GM18868 (cell line): ENCODE measurements at regions not wholly inside any gene's neighbourhood (a gene's known extent, or its start where the extent isn't known, plus 50 kb on each side); places are given as distances from the start of the nearest gene placed in this dataset.
"Not testable (repeated sequence)": the region's sequence is repeated elsewhere in the genome, so short reads cannot be mapped to it uniquely, and the experiment has no call there.

Experiments
- ATAC-seq: cut with Tn5 transposase; IDR thresholded peaks from one replicate; pipeline ENCODE4 v1.9.1; 2021; ENCODE audit warnings: mild to moderate bottlenecking, moderate library complexity; ENCODE audit not compliant: unreplicated experiment

- no peak for ATAC-seq
Observed at GRCh38 chr2:208607694-208608093, 201.1 kb downstream of the PTH2R start.

DNA sequence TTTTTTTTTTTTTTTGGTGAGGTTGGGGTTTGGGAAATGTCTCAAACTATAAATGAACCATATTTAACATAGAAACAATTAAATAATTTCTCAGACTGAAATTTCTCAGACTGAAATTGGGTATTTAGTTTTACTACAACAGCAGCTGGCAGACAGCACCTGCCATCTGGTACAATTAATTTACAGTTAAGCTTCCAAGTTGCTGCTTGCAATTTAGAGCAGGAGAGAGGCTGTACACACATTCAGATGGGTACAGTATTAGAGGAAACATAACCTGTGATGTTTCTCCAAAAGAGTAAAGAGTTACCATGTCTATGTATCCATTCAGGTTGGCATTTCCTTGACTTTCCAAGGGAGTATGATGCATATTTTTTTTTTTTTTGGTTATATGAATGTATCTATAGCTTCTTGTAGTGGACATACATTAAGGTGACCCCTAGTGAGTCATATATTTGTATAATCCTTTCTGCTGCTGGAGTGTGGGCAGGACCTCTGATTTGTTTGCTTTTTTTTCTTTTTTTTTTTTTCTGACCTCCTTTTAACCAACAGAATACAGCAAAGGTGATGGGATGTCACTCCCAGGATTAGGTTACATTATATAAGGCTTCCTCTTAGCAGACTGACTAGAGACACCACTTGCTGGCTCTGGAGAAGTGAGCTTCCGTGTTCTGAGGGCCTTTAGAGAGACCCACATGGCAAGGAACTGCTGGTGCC, 201.7 kb downstream of the PTH2R start:
- no peak for ATAC-seq

DNA sequence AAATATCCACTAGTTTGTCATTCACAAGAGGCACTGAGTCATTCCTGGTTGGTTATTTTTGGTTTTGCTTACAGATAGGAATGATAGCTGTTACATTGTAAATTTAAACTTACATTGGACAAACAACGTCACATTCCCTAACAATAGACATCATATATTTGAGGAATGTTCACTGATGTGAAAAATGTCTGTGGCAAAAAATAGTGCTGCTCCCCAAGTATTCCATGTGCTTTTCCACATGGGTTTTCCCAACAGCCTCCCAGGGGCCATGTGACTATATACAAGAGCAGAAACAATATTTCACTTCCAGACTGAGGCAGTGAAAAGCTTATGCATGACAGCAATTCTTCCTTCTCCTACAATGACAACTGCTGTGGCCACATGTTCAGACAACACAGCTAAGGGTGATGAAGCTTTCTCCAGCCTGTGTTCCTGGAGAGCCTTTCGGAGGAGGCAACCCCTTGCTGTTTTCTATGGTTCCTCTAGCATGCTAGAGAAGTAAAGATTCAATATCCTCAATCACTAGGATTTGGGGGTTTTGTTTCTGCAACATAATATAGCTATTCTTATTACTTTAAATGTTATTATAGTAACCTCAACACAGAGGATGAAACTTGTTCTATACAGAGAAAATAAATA, 202.7 kb downstream of the PTH2R start:
- no peak for ATAC-seq

DNA sequence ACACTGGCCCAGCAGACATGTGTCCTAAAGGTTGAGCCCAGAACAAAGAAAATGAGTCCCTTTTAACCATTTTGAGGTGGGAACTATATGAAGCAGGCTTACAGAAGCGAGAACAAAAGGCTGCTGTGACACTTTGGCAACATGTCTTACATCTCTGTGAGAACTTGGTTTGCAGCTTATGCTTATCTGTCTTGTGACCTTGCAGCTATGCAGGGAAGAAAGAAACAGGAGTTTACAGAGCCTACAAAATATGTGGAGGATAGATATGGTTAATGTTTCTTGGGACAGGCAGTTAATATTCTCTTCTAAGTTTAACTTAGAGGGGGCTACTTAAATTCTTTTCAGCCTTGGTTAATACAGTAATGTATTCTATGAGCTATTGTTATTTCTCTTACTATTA, 209.1 kb downstream of the PTH2R start:
- not testable (repeated sequence) for ATAC-seq

DNA sequence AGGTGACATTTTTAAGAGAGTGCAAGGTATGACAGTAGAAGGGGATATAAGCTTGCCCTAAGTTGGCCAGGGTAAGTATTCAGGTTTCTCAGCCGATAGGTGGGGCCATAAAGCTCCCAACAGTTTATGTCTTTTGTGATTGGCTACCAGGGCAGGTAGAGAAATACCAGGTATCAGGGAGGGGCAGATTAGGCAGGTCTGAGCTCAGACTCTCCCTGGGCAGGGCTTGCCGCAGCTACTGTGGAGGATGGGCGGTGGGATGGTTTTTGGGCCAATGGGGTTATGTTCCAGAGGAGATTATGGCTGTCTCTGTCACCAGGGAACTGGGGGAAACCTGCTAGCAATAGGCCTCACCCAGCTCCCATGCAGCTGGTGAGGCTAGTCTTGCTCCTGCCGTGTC, 211.6 kb downstream of the PTH2R start:
- no peak for ATAC-seq

- ATAC-seq, result no peak
Observed at GRCh38 chr2:208619993-208620392, 213.4 kb downstream of the PTH2R start.

GRCh38 chr2:208620487-208620978, 213.9 kb downstream of the PTH2R start:
- no peak for ATAC-seq

- no peak for ATAC-seq
Observed at GRCh38 chr2:208627110-208627884, 220.7 kb downstream of the PTH2R start.

GRCh38 chr2:208627916-208628315, 221.3 kb downstream of the PTH2R start:
- no peak for ATAC-seq

GRCh38 chr2:208638059-208638458, 231.5 kb downstream of the PTH2R start:
- ATAC-seq, result peak; percentile 89

- ATAC-seq, result no peak
Observed at GRCh38 chr2:208642125-208642779, 235.7 kb downstream of the PTH2R start.

GRCh38 chr2:208643145-208643544, 236.6 kb downstream of the PTH2R start:
- no peak for ATAC-seq

- ATAC-seq, result no peak
Observed at GRCh38 chr2:208645226-208645625, 238.6 kb downstream of the PTH2R start.

DNA sequence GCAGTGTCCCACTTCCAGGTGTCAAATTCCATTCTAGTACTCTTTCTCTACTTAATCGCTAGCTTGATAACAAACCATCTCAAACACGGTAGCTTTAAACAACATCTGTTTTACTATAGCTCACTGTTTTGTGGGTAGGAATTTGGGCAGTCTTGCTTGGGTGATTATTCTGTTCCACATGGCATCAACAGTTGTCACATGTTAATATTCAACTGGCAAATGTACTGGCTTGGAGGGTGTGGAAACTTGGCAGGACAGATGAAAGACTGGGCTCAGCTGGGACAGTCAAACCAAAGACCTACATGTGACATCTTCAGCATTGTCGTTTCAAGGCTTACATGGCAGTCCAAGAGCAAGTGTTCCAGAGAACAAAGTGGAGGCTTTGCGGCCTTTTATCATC, 241.8 kb downstream of the PTH2R start:
- ATAC-seq, result no peak

DNA sequence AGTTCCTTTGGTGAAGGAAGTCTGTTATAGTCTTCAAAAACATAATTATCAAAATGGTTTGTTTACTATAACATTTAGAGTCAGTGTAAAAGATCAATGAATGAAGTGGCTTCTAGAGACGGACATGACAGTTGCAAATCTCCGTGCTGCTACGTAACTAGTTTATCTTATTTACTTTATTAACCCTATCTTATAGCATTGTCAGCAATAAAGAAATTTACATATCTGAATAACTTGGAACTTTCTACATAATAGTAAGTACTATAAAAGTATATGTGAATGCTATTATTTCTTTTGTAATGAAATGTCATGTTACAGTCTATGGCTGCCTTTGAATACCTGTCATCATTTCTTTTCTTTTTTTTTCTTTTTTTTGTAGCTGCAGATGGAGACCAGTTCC, 246.8 kb downstream of the PTH2R start:
- no peak for ATAC-seq

DNA sequence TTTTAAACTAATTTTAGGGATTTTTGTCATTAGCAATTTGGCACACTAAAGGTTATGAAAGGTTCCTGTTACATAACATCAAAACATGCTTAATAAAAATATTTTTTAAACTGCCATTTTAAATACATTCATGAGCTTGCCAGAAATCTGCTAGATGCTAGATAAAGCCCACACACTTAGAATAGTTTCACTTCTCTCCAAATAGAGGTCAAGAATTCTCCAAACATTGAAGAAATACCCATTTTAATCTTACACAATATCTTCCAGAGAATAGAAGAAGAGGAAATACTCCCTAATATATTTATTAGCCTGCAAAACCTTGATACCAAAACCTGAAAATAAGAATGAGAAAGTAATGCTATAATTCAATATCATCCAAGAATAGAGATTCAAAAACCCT, 247.5 kb downstream of the PTH2R start:
- no peak for ATAC-seq

GRCh38 chr2:208657468-208657867, 250.9 kb downstream of the PTH2R start:
- no peak for ATAC-seq

DNA sequence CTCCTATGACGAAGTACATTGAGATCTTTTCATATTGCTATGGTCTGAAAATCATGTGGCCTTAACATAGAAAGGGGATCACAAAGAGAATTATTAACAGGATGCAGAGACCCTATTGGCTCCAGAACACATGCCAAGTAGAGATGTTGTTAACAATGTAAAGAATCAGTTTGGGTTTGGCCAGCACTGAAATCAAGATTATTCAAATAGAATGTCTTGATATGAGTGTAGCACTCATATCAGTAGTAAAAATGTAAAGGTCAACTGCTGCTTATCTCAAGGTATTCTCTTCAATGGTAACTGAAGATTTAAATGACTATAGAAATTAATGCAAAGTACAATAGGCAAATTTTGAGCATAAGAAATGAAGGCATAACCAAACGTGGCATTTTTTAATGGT, 262.8 kb downstream of the PTH2R start:
- ATAC-seq, result peak; percentile 41

GRCh38 chr2:208671284-208671683, 264.7 kb downstream of the PTH2R start:
- no peak for ATAC-seq

GRCh38 chr2:208671886-208672680, 265.5 kb downstream of the PTH2R start:
- ATAC-seq, result no peak
